A549 (cell line): ENCODE measurements at regions not wholly inside any gene's neighbourhood (a gene's known extent, or its start where the extent isn't known, plus 50 kb on each side); places are given as distances from the start of the nearest gene placed in this dataset.

Experiments used
- ATAC-seq, 2 experiments: fragments of 200-7000 bp in 1 of 2; fragments of >200 bp in 1 of 2; cut with Nextera tagmentation in 1 of 2; cut with Tn5 transposase in 1 of 2; 3 replicates each; pipeline versions ENCODE4 v1.8.0 to v1.9.1; 2018 to 2020; ENCODE audit warnings: mild to moderate bottlenecking in 1 of 2, moderate library complexity in 1 of 2
- CTCF ChIA-PET: fragments of 300-600 bp; sonication (Branson Sonifier 250); formaldehyde crosslinking; extraction: SDS; loops from one replicate; lab custom pipeline; 2021; ENCODE audit warnings: antibody characterized with exemption, inconsistent platforms; lab: Yijun Ruan, JAX
- POLR2A ChIA-PET: fragments of 350-600 bp; formaldehyde crosslinking; extraction: SDS; loops from one replicate; lab custom pipeline; 2021; ENCODE audit warnings: antibody characterized with exemption, inconsistent platforms; lab: Yijun Ruan, JAX
- DNase-seq, 2 experiments: peaks; one replicate each; pipeline versions ENCODE4 v3.0.0 to v3.0.0-alpha.2; 2011 to 2016; ENCODE audit warnings: low read depth in 1 of 2, low spot score in 1 of 2
- FAIRE-seq: peaks from 2 replicates; lab custom pipeline; 2011; peaks lifted over from hg19 to GRCh38; lab: Jason Lieb, UNC
- H3K27ac ChIP-seq, 2 experiments: fragments of >200 bp; sonication (Bioruptor Twin); formaldehyde crosslinking; 3 replicates each; pipeline ENCODE4 v1.5.1; 2016 to 2017
- H3K4me1 ChIP-seq: fragments of >200 bp; sonication (Bioruptor Twin); formaldehyde crosslinking; 3 replicates; pipeline ENCODE4 v1.6.1; 2016
- H3K4me2 ChIP-seq: fragments of >200 bp; sonication (Bioruptor Twin); formaldehyde crosslinking; 3 replicates; pipeline ENCODE4 v1.6.1; 2016
- H3K4me3 ChIP-seq: fragments of >200 bp; sonication (Bioruptor Twin); formaldehyde crosslinking; 3 replicates; pipeline ENCODE4 v1.5.1; 2016
- H3K9me3 ChIP-seq: fragments of >200 bp; sonication (Bioruptor Twin); formaldehyde crosslinking; 3 replicates; pipeline ENCODE4 v1.6.1; 2016
- CBX2 ChIP-seq: fragments of 200-600 bp; sonication (generic); IDR thresholded peaks from 2 replicates; pipeline ENCODE4 v1.6.1; 2016; ENCODE audit warnings: low read depth, mild to moderate bottlenecking, borderline replicate concordance
- CEBPB ChIP-seq, 2 experiments: fragments of >200 bp in 1 of 2; sonication (Bioruptor Twin) in 1 of 2; formaldehyde crosslinking in 1 of 2; IDR thresholded peaks; 2 replicates each; pipeline ENCODE4 v1.6.1; 2012 to 2016
- CHD2 ChIP-seq: fragments of 150-350 bp; IDR thresholded peaks from 2 replicates; pipeline ENCODE4 v1.6.1; 2014; ENCODE audit warnings: low read length; ENCODE audit not compliant: partially characterized antibody
- CHD4 ChIP-seq: fragments of 200-600 bp; sonication (generic); IDR thresholded peaks from 2 replicates; pipeline ENCODE4 v1.6.1; 2016; ENCODE audit warnings: antibody characterized with exemption, mild to moderate bottlenecking, borderline replicate concordance
- E2F6 ChIP-seq: IDR thresholded peaks from 2 replicates; pipeline ENCODE4 v1.6.1; 2012; ENCODE audit warnings: low read depth, borderline replicate concordance
- EHMT2 ChIP-seq: fragments of 200-600 bp; sonication (generic); IDR thresholded peaks from 2 replicates; pipeline ENCODE4 v1.6.1; 2016; ENCODE audit warnings: antibody characterized with exemption, low read depth, mild to moderate bottlenecking, moderate library complexity
- ESRRA ChIP-seq: fragments of 150-350 bp; IDR thresholded peaks from 2 replicates; pipeline ENCODE4 v1.6.1; 2014; ENCODE audit warnings: mild to moderate bottlenecking, low read length, borderline replicate concordance
- FOSB ChIP-seq: fragments of 250-450 bp; sonication (Bioruptor Pico); IDR thresholded peaks from 2 replicates; pipeline ENCODE4 v1.5.0; 2020; ENCODE audit warnings: mild to moderate bottlenecking, moderate library complexity
- FOSL2 ChIP-seq, 2 experiments: fragments of 450-650 bp in 1 of 2; fragments of >200 bp in 1 of 2; sonication (Bioruptor Twin) in 1 of 2; formaldehyde crosslinking; IDR thresholded peaks; 2 replicates each; pipeline versions ENCODE4 v1.5.0 to v1.6.1; 2016 to 2020; ENCODE audit warnings: mild to moderate bottlenecking in 1 of 2, moderate library complexity in 1 of 2
- HEYL ChIP-seq: fragments of 250-450 bp; sonication (Bioruptor Pico); IDR thresholded peaks from 2 replicates; pipeline ENCODE4 v1.8.0; 2021; ENCODE audit warnings: mild to moderate bottlenecking, moderate library complexity
- MYC ChIP-seq: IDR thresholded peaks from 2 replicates; pipeline ENCODE4 v1.6.1; 2012; ENCODE audit warnings: mild to moderate bottlenecking, inconsistent platforms, low read length, improper control_type of control experiment, borderline replicate concordance
- NFE2L2 ChIP-seq: fragments of 150-350 bp; conservative IDR thresholded peaks from 2 replicates; pipeline ENCODE4 v1.6.1; 2014; ENCODE audit warnings: low read length
- NR3C1 ChIP-seq: fragments of >200 bp; sonication (Bioruptor Twin); formaldehyde crosslinking; IDR thresholded peaks from 3 replicates; pipeline ENCODE4 v1.6.1; 2017
- PBX3 ChIP-seq: IDR thresholded peaks from 2 replicates; pipeline ENCODE4 v1.6.1; 2012
- POLR2A ChIP-seq: IDR thresholded peaks from 2 replicates; pipeline ENCODE4 v1.6.1; 2012; ENCODE audit warnings: mild to moderate bottlenecking, low read length
- RAD21 ChIP-seq, 2 experiments: fragments of >200 bp in 1 of 2; sonication (Bioruptor Twin) in 1 of 2; formaldehyde crosslinking in 1 of 2; IDR thresholded peaks in 1 of 2; conservative IDR thresholded peaks in 1 of 2; 2 replicates in 1 of 2; 3 replicates in 1 of 2; pipeline ENCODE4 v1.6.1; 2012 to 2018; ENCODE audit warnings: inconsistent platforms in 1 of 2
- RNF2 ChIP-seq: fragments of 200-600 bp; sonication (generic); IDR thresholded peaks from 2 replicates; pipeline ENCODE4 v1.6.1; 2016; ENCODE audit warnings: low read depth, mild to moderate bottlenecking, antibody characterized with exemption, moderate library complexity, borderline replicate concordance
- SMC3 ChIP-seq: fragments of >200 bp; sonication (Bioruptor Twin); formaldehyde crosslinking; IDR thresholded peaks from 3 replicates; pipeline ENCODE4 v1.6.1; 2018; ENCODE audit warnings: inconsistent platforms
- TFCP2L1 ChIP-seq: fragments of 250-450 bp; sonication (Bioruptor Pico); IDR thresholded peaks from 2 replicates; pipeline ENCODE4 v1.5.0; 2021; ENCODE audit warnings: mild to moderate bottlenecking
- USF2 ChIP-seq: fragments of 450-650 bp; IDR thresholded peaks from 2 replicates; pipeline ENCODE4 v1.6.1; 2014; ENCODE audit warnings: antibody characterized with exemption
- ZC3H11A ChIP-seq: fragments of 450-650 bp; IDR thresholded peaks from 2 replicates; pipeline ENCODE4 v1.6.1; 2014; ENCODE audit warnings: antibody characterized with exemption, mild to moderate bottlenecking
- ZFP36 ChIP-seq: fragments of 450-650 bp; IDR thresholded peaks from 2 replicates; pipeline ENCODE4 v1.6.1; 2014; ENCODE audit warnings: borderline replicate concordance; ENCODE audit not compliant: partially characterized antibody
- WGBS: methylation state at CpG from one replicate; pipeline ENCODE4 v1.1.6; 2017; ENCODE audit errors: missing lambda C conversion rate; 5-methylcytosine and 5-hydroxymethylcytosine counted together
- TF ChIP-seq, protein P1 (sequence below): fragments of 200-600 bp; sonication (generic); IDR thresholded peaks from 2 replicates; pipeline ENCODE4 v1.6.1; 2016; ENCODE audit warnings: antibody characterized with exemption, mild to moderate bottlenecking, moderate library complexity
- TF ChIP-seq, protein P2 (sequence below): fragments of >200 bp; sonication (Bioruptor Twin); formaldehyde crosslinking; IDR thresholded peaks from 3 replicates; pipeline ENCODE4 v1.5.1; 2016

DNA sequence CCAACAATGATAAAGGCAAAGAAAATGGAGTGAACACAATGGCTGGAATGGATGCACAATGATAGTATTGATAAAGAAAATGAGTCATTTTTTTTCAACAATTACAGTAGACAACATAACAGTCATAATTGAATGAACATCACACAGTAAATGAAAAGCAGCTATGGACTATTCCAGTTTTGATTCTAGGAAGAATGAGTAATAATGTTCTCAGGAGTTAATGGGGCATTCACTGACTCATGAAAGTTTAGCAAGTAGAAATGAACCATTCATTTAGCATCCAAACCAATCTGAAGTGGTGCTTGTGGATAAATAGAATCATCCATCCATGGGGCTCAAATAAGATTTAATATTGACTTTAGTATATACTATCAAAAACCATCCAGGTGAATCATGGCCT is 1029.5 kb upstream of the GJE1 start:
- no peak for FAIRE-seq
- H3K4me1 ChIP-seq: no peaks in the 10 kb centered on the region
- H3K9me3 ChIP-seq: no peaks in the 10 kb centered on the region
- no peak overlapping the region for H3K27ac ChIP-seq
- no peak overlapping the region for H3K4me2 ChIP-seq
- CTCF ChIA-PET: no interaction called here
- ATAC-seq: no peak
- no peak overlapping the region for H3K4me3 ChIP-seq
- TF ChIP-seq NR3C1 (no peak), FOSB (CRISPR knock-in tag) (no peak), PBX3 (no peak), RAD21 (conservative IDR thresholded peaks at IDR 0.05 in 1 of 2, IDR thresholded peaks at IDR 0.05 in 1 of 2) (no peak), CHD2 (no peak), ESRRA (no peak), CHD4 (no peak), TFCP2L1 (CRISPR knock-in tag) (no peak), POLR2A (no peak), USF2 (no peak), E2F6 (no peak), SMC3 (no peak), NFE2L2 (no peak), CBX2 (no peak), EHMT2 (no peak)
- TF ChIP-seq, protein P1, sequence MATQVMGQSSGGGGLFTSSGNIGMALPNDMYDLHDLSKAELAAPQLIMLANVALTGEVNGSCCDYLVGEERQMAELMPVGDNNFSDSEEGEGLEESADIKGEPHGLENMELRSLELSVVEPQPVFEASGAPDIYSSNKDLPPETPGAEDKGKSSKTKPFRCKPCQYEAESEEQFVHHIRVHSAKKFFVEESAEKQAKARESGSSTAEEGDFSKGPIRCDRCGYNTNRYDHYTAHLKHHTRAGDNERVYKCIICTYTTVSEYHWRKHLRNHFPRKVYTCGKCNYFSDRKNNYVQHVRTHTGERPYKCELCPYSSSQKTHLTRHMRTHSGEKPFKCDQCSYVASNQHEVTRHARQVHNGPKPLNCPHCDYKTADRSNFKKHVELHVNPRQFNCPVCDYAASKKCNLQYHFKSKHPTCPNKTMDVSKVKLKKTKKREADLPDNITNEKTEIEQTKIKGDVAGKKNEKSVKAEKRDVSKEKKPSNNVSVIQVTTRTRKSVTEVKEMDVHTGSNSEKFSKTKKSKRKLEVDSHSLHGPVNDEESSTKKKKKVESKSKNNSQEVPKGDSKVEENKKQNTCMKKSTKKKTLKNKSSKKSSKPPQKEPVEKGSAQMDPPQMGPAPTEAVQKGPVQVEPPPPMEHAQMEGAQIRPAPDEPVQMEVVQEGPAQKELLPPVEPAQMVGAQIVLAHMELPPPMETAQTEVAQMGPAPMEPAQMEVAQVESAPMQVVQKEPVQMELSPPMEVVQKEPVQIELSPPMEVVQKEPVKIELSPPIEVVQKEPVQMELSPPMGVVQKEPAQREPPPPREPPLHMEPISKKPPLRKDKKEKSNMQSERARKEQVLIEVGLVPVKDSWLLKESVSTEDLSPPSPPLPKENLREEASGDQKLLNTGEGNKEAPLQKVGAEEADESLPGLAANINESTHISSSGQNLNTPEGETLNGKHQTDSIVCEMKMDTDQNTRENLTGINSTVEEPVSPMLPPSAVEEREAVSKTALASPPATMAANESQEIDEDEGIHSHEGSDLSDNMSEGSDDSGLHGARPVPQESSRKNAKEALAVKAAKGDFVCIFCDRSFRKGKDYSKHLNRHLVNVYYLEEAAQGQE: no peak
- POLR2A ChIA-PET: no interaction called here
- no peak for DNase-seq

- Histone ChIP-seq H3K4me2 (no peak overlapping the region), H3K4me1 (no peaks in the 10 kb centered on the region), H3K9me3 (no peaks in the 10 kb centered on the region)
- no peak for FAIRE-seq
- TF ChIP-seq ZFP36 (no peak), HEYL (CRISPR knock-in tag) (no peak), TFCP2L1 (CRISPR knock-in tag) (no peak), FOSL2 (IDR thresholded peaks at IDR 0.05) (no peak), FOSL2 (CRISPR knock-in tag; IDR thresholded peaks at IDR 0.05) (no peak), MYC (no peak), RNF2 (no peak), ZC3H11A (no peak), CEBPB (IDR thresholded peaks at IDR 0.05) (no peak)
- TF ChIP-seq, protein P2, sequence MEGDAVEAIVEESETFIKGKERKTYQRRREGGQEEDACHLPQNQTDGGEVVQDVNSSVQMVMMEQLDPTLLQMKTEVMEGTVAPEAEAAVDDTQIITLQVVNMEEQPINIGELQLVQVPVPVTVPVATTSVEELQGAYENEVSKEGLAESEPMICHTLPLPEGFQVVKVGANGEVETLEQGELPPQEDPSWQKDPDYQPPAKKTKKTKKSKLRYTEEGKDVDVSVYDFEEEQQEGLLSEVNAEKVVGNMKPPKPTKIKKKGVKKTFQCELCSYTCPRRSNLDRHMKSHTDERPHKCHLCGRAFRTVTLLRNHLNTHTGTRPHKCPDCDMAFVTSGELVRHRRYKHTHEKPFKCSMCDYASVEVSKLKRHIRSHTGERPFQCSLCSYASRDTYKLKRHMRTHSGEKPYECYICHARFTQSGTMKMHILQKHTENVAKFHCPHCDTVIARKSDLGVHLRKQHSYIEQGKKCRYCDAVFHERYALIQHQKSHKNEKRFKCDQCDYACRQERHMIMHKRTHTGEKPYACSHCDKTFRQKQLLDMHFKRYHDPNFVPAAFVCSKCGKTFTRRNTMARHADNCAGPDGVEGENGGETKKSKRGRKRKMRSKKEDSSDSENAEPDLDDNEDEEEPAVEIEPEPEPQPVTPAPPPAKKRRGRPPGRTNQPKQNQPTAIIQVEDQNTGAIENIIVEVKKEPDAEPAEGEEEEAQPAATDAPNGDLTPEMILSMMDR: no peak
- TF ChIP-seq, protein P1: no peak
- TF ChIP-seq, all 56 proteins: peak for 0
- WGBS: 0% methylated on average over 1 of the region's 1 CpG
- ChIA-PET POLR2A (no interaction called here), CTCF (no interaction called here)
- no peak for DNase-seq
- no peak overlapping the region for H3K4me3 ChIP-seq
- H3K27ac ChIP-seq: no peak overlapping the region
- ATAC-seq: no peak
Observed at GRCh38 chr6:141097471-141097870, 1035.3 kb upstream of the GJE1 start.
